ENCODE measurements at regions not wholly inside any gene's neighbourhood (a gene's known extent, or its start where the extent isn't known, plus 50 kb on each side); places are given as distances from the start of the nearest gene placed in this dataset.

- no peak for TF ChIP-seq CTCF (IDR thresholded peaks at IDR 0.05; ENCODE audit: insufficient read depth, low read length)
- TF ChIP-seq POLR2AphosphoS5 (IDR thresholded peaks at IDR 0.05; ENCODE audit: low read depth) = no peak
- no peak for TF ChIP-seq REST (IDR thresholded peaks at IDR 0.05; ENCODE audit: insufficient replicate concordance, low read depth)
These were observed 196.8 kb upstream of the HSF2 start for GRCh38 chr6:122202576-122203137.
